ENCODE measurements at regions not wholly inside any gene's neighbourhood (a gene's known extent, or its start where the extent isn't known, plus 50 kb on each side); places are given as distances from the start of the nearest gene placed in this dataset.

- Histone ChIP-seq H2BK12ac (ENCODE audit: low read length) (no peak overlapping the region), H3K4ac (ENCODE audit: low read length) (no peak overlapping the region), H3K4me2 (ENCODE audit: insufficient read depth, low read length, poor library complexity, severe bottlenecking) (no peak overlapping the region), H2BK120ac (ENCODE audit: low read depth, low read length) (no peak overlapping the region), H3K27me3 (ENCODE audit: control insufficient read depth in 3 of 3, insufficient read depth in 3 of 3, low read depth in 1 of 3, low read length in 3 of 3) (peaks cover 8 to 90% (median 50%) of the 10 kb centered on the region in 3 experiments), H3K23ac (ENCODE audit: low read depth, low read length, poor library complexity) (no peak overlapping the region), H3K9me3 (replicated peaks in 1 of 2; ENCODE audit: control insufficient read depth in 2 of 2, insufficient read depth in 1 of 2, low read depth in 1 of 2, low read length in 2 of 2) (no peaks in the 10 kb centered on the region), H4K8ac (ENCODE audit: low read depth, low read length) (no peak overlapping the region), H3K79me1 (ENCODE audit: low read depth, low read length) (no peaks in the 10 kb centered on the region), H3K4me3 (ENCODE audit: low read length in 2 of 2) (no peak overlapping the region), H2BK5ac (ENCODE audit: low read length) (no peak overlapping the region), H3K14ac (ENCODE audit: low read length) (no peak overlapping the region), H3K4me1 (ENCODE audit: control insufficient read depth in 2 of 2, insufficient read depth in 1 of 2, low read depth in 1 of 2, low read length in 2 of 2) (peaks cover 0 to 10% of the 10 kb centered on the region in 2 donors), H2BK15ac (ENCODE audit: low read length) (no peak overlapping the region), H4K91ac (ENCODE audit: low read depth, low read length, poor library complexity) (no peak overlapping the region), H3K9ac (ENCODE audit: low read depth, low read length, poor library complexity) (no peak overlapping the region), H3K27ac (replicated peaks; ENCODE audit: low read length) (no peak overlapping the region), H3K36me3 (replicated peaks in 1 of 2; ENCODE audit: control insufficient read depth in 2 of 2, insufficient read depth in 2 of 2, low read length in 2 of 2) (no peaks in the 10 kb centered on the region), H3K18ac (ENCODE audit: low read length) (no peak overlapping the region), H2AFZ (ENCODE audit: low read length) (no peak overlapping the region), H2AK5ac (ENCODE audit: low read depth, low read length) (peak overlapping the region; percentile 8)
- no peak for DNase-seq (ENCODE audit: low spot score)
- no CpG with 5 or more reads among the region's 13 CpGs for WGBS, 2 donors (ENCODE audit: extremely low coverage in 2 of 2, insufficient read length in 2 of 2, insufficient replicate concordance in 1 of 2)
Measured at GRCh38 chr11:116581349-116581748, 191.4 kb downstream of the BUD13 start.

GRCh38 chr11:116580799-116581198, 192.0 kb downstream of the BUD13 start:
- H3K14ac ChIP-seq (ENCODE audit: low read length) = no peak overlapping the region
- peak overlapping the region; percentile 8 for H2AK5ac ChIP-seq (ENCODE audit: low read depth, low read length)
- H2BK120ac ChIP-seq (ENCODE audit: low read depth, low read length) = no peak overlapping the region
- H3K4ac ChIP-seq (ENCODE audit: low read length) = no peak overlapping the region
- no peak overlapping the region for H3K23ac ChIP-seq (ENCODE audit: low read depth, low read length, poor library complexity)
- H4K91ac ChIP-seq (ENCODE audit: low read depth, low read length, poor library complexity) = no peak overlapping the region
- H3K27me3 ChIP-seq (ENCODE audit: control insufficient read depth in 3 of 3, insufficient read depth in 3 of 3, low read depth in 1 of 3, low read length in 3 of 3) = peaks cover 8 to 90% (median 50%) of the 10 kb centered on the region in 3 experiments
- H3K4me2 ChIP-seq (ENCODE audit: insufficient read depth, low read length, poor library complexity, severe bottlenecking) = peak overlapping the region; percentile 81
- H2BK15ac ChIP-seq (ENCODE audit: low read length) = no peak overlapping the region
- H3K27ac ChIP-seq (replicated peaks; ENCODE audit: low read length) = no peak overlapping the region
- no peak overlapping the region for H3K9ac ChIP-seq (ENCODE audit: low read depth, low read length, poor library complexity)
- H4K8ac ChIP-seq (ENCODE audit: low read depth, low read length) = no peak overlapping the region
- H3K79me1 ChIP-seq (ENCODE audit: low read depth, low read length) = no peaks in the 10 kb centered on the region
- WGBS, 2 donors (ENCODE audit: extremely low coverage in 2 of 2, insufficient read length in 2 of 2, insufficient replicate concordance in 1 of 2) = no CpG with 5 or more reads among the region's 38 CpGs
- no peak overlapping the region for H2BK12ac ChIP-seq (ENCODE audit: low read length)
- H2AFZ ChIP-seq (ENCODE audit: low read length) = no peak overlapping the region
- no peaks in the 10 kb centered on the region for H3K9me3 ChIP-seq (replicated peaks in 1 of 2; ENCODE audit: control insufficient read depth in 2 of 2, insufficient read depth in 1 of 2, low read depth in 1 of 2, low read length in 2 of 2)
- no peak overlapping the region for H3K4me3 ChIP-seq (ENCODE audit: low read length in 2 of 2)
- H2BK5ac ChIP-seq (ENCODE audit: low read length) = no peak overlapping the region
- peaks cover 0 to 10% of the 10 kb centered on the region in 2 donors for H3K4me1 ChIP-seq (ENCODE audit: control insufficient read depth in 2 of 2, insufficient read depth in 1 of 2, low read depth in 1 of 2, low read length in 2 of 2)
- H3K36me3 ChIP-seq (replicated peaks in 1 of 2; ENCODE audit: control insufficient read depth in 2 of 2, insufficient read depth in 2 of 2, low read length in 2 of 2) = no peaks in the 10 kb centered on the region
- DNase-seq (ENCODE audit: low spot score) = peak; percentile 40
- no peak overlapping the region for H3K18ac ChIP-seq (ENCODE audit: low read length)

- Histone ChIP-seq H3K4me3 (ENCODE audit: low read length in 2 of 2) (peak overlapping the region in 1 of 2 donors; percentile 49), H3K27me3 (ENCODE audit: control insufficient read depth in 3 of 3, insufficient read depth in 3 of 3, low read depth in 1 of 3, low read length in 3 of 3) (peaks cover 8 to 86% (median 50%) of the 10 kb centered on the region in 3 experiments), H3K14ac (ENCODE audit: low read length) (no peak overlapping the region), H4K8ac (ENCODE audit: low read depth, low read length) (no peak overlapping the region), H2BK12ac (ENCODE audit: low read length) (no peak overlapping the region), H3K9ac (ENCODE audit: low read depth, low read length, poor library complexity) (peak overlapping the region; percentile 73), H3K4me1 (ENCODE audit: control insufficient read depth in 2 of 2, insufficient read depth in 1 of 2, low read depth in 1 of 2, low read length in 2 of 2) (peaks cover 0 to 10% of the 10 kb centered on the region in 2 donors), H3K36me3 (replicated peaks in 1 of 2; ENCODE audit: control insufficient read depth in 2 of 2, insufficient read depth in 2 of 2, low read length in 2 of 2) (no peaks in the 10 kb centered on the region), H3K79me1 (ENCODE audit: low read depth, low read length) (no peaks in the 10 kb centered on the region), H3K18ac (ENCODE audit: low read length) (peak overlapping the region; percentile 63), H2BK120ac (ENCODE audit: low read depth, low read length) (no peak overlapping the region), H2BK15ac (ENCODE audit: low read length) (no peak overlapping the region), H3K9me3 (replicated peaks in 1 of 2; ENCODE audit: control insufficient read depth in 2 of 2, insufficient read depth in 1 of 2, low read depth in 1 of 2, low read length in 2 of 2) (no peaks in the 10 kb centered on the region), H3K23ac (ENCODE audit: low read depth, low read length, poor library complexity) (no peak overlapping the region), H3K4me2 (ENCODE audit: insufficient read depth, low read length, poor library complexity, severe bottlenecking) (peak overlapping the region; percentile 81), H4K91ac (ENCODE audit: low read depth, low read length, poor library complexity) (no peak overlapping the region), H2BK5ac (ENCODE audit: low read length) (no peak overlapping the region), H3K4ac (ENCODE audit: low read length) (no peak overlapping the region), H2AFZ (ENCODE audit: low read length) (peak overlapping the region; percentile 43), H3K27ac (replicated peaks; ENCODE audit: low read length) (no peak overlapping the region), H2AK5ac (ENCODE audit: low read depth, low read length) (no peak overlapping the region)
- peak; percentile 12 for DNase-seq (ENCODE audit: low spot score)
- no CpG with 5 or more reads among the region's 76 CpGs for WGBS, 2 donors (ENCODE audit: extremely low coverage in 2 of 2, insufficient read length in 2 of 2, insufficient replicate concordance in 1 of 2)
Measured at GRCh38 chr11:116579857-116580727, 192.7 kb downstream of the BUD13 start.

DNA sequence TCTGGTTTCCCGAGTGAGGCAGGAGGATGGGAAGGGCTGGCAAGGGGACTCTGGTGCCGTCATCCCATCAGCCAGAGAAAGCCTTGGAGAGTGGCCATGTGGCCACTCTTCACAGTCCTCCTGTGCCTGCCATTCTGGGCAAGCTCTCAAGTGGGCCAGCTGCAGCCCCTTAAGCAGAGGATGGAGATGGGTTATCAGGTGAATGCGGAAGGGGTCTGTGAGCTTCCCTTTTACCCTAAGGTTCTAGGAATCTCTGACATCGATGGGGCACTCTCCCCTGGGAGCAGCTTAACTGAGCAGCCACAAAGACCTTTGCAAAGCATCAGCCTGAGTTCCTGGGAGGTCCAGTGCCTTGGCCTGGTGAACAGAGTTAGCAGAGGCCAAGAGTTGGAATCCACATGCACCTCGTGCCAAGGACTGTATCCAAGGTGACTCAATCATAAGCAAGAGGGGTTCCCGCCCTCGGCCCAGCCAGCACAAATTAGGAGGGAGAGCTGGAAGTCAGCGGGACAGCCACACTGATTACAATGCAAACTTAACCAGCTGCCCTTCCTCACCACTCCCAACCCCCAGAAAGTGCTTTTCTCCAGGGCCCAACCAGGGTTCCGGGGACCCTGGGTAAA, 193.6 kb downstream of the BUD13 start:
- Histone ChIP-seq H3K27me3 (ENCODE audit: control insufficient read depth in 3 of 3, insufficient read depth in 3 of 3, low read depth in 1 of 3, low read length in 3 of 3) (peaks cover 8 to 77% (median 50%) of the 10 kb centered on the region in 3 experiments), H2BK15ac (ENCODE audit: low read length) (no peak overlapping the region), H2AK5ac (ENCODE audit: low read depth, low read length) (no peak overlapping the region), H3K4me3 (ENCODE audit: low read length in 2 of 2) (no peak overlapping the region), H3K9ac (ENCODE audit: low read depth, low read length, poor library complexity) (no peak overlapping the region), H3K36me3 (replicated peaks in 1 of 2; ENCODE audit: control insufficient read depth in 2 of 2, insufficient read depth in 2 of 2, low read length in 2 of 2) (no peaks in the 10 kb centered on the region), H3K79me1 (ENCODE audit: low read depth, low read length) (no peaks in the 10 kb centered on the region), H3K14ac (ENCODE audit: low read length) (no peak overlapping the region), H2AFZ (ENCODE audit: low read length) (no peak overlapping the region), H3K18ac (ENCODE audit: low read length) (no peak overlapping the region), H3K27ac (replicated peaks; ENCODE audit: low read length) (no peak overlapping the region), H3K4me2 (ENCODE audit: insufficient read depth, low read length, poor library complexity, severe bottlenecking) (no peak overlapping the region), H2BK5ac (ENCODE audit: low read length) (no peak overlapping the region), H4K8ac (ENCODE audit: low read depth, low read length) (no peak overlapping the region), H3K4me1 (ENCODE audit: control insufficient read depth in 2 of 2, insufficient read depth in 1 of 2, low read depth in 1 of 2, low read length in 2 of 2) (peaks cover 0 to 10% of the 10 kb centered on the region in 2 donors), H3K4ac (ENCODE audit: low read length) (no peak overlapping the region), H4K91ac (ENCODE audit: low read depth, low read length, poor library complexity) (no peak overlapping the region), H3K9me3 (replicated peaks in 1 of 2; ENCODE audit: control insufficient read depth in 2 of 2, insufficient read depth in 1 of 2, low read depth in 1 of 2, low read length in 2 of 2) (no peaks in the 10 kb centered on the region), H3K23ac (ENCODE audit: low read depth, low read length, poor library complexity) (no peak overlapping the region), H2BK120ac (ENCODE audit: low read depth, low read length) (no peak overlapping the region), H2BK12ac (ENCODE audit: low read length) (no peak overlapping the region)
- peak; percentile 12 for DNase-seq (ENCODE audit: low spot score)
- no CpG with 5 or more reads among the region's 9 CpGs for WGBS, 2 donors (ENCODE audit: extremely low coverage in 2 of 2, insufficient read length in 2 of 2, insufficient replicate concordance in 1 of 2)

Data from neuronal stem cell (in vitro differentiated cells).